ENCODE measurements at regions not wholly inside any gene's neighbourhood (a gene's known extent, or its start where the extent isn't known, plus 50 kb on each side); places are given as distances from the start of the nearest gene placed in this dataset.

- TF ChIP-seq ZNF70 (CRISPR knock-in tag; IDR thresholded peaks at IDR 0.05) (no peak), PATZ1 (CRISPR knock-in tag; IDR thresholded peaks at IDR 0.05; ENCODE audit: borderline replicate concordance) (no peak), POU6F1 (CRISPR knock-in tag; IDR thresholded peaks at IDR 0.05; ENCODE audit: borderline replicate concordance, low read depth) (no peak), ARNTL (CRISPR knock-in tag; IDR thresholded peaks at IDR 0.05; ENCODE audit: borderline replicate concordance, low read depth) (no peak), CSDC2 (CRISPR knock-in tag; IDR thresholded peaks at IDR 0.05) (no peak), TCF4 (CRISPR knock-in tag; IDR thresholded peaks at IDR 0.05; ENCODE audit: borderline replicate concordance) (no peak), ZNF8 (CRISPR knock-in tag; IDR thresholded peaks at IDR 0.05) (no peak), ESRRG (CRISPR knock-in tag; IDR thresholded peaks at IDR 0.05) (no peak)
These were observed 1544.6 kb downstream of the C4orf33 start for GRCh38 chr4:130640592-130640991.
